ENCODE measurements at regions not wholly inside any gene's neighbourhood (a gene's known extent, or its start where the extent isn't known, plus 50 kb on each side); places are given as distances from the start of the nearest gene placed in this dataset.

- DNase-seq, result no peak
Observed at GRCh38 chr7:155138204-155138603, 68.1 kb downstream of the HTR5A start.

GRCh38 chr7:155141562-155141961 lies 71.4 kb downstream of the HTR5A start:
- no peak for DNase-seq

GRCh38 chr7:155143381-155143780 lies 73.3 kb downstream of the HTR5A start:
- DNase-seq, result no peak

- no peak for DNase-seq
Observed at GRCh38 chr7:155144371-155144770, 74.2 kb downstream of the HTR5A start.

GRCh38 chr7:155145477-155146255 lies 75.5 kb downstream of the HTR5A start:
- no peak for DNase-seq

- no peak for DNase-seq
Observed at GRCh38 chr7:155147172-155147571, 77.0 kb downstream of the HTR5A start.

- no peak for DNase-seq
Observed at GRCh38 chr7:155147624-155148023, 77.5 kb downstream of the HTR5A start.

GRCh38 chr7:155153676-155154075 lies 83.6 kb downstream of the HTR5A start:
- no peak for DNase-seq

- no peak for DNase-seq
Observed at GRCh38 chr7:155154586-155154985, 84.5 kb downstream of the HTR5A start.

- no peak for DNase-seq
Observed at GRCh38 chr7:155161690-155162089, 91.6 kb downstream of the HTR5A start.

- no peak for DNase-seq
Observed at GRCh38 chr7:155162422-155162821, 92.3 kb downstream of the HTR5A start.

GRCh38 chr7:155163696-155164095 lies 93.6 kb downstream of the HTR5A start:
- no peak for DNase-seq

- DNase-seq, result no peak
Observed at GRCh38 chr7:155164316-155164715, 94.2 kb downstream of the HTR5A start.

GRCh38 chr7:155166108-155166507 lies 96.0 kb downstream of the HTR5A start:
- DNase-seq, result no peak

- DNase-seq, result no peak
Observed at GRCh38 chr7:155166673-155167370, 96.7 kb downstream of the HTR5A start.

GRCh38 chr7:155167706-155168365 lies 97.7 kb downstream of the HTR5A start:
- DNase-seq, result peak in 1 of 5 experiments; percentile 19

- DNase-seq, result no peak
Observed at GRCh38 chr7:155168597-155169480, 98.7 kb downstream of the HTR5A start.

GRCh38 chr7:155169498-155170065 lies 99.5 kb downstream of the HTR5A start:
- DNase-seq, result no peak

- DNase-seq, result no peak
Observed at GRCh38 chr7:155170331-155170730, 100.2 kb downstream of the HTR5A start.

GRCh38 chr7:155172141-155172540 lies 102.0 kb downstream of the HTR5A start:
- no peak for DNase-seq

- DNase-seq, result no peak
Observed at GRCh38 chr7:155173905-155174304, 103.8 kb downstream of the HTR5A start.

GRCh38 chr7:155178096-155178495 lies 108.0 kb downstream of the HTR5A start:
- no peak for DNase-seq
